ES-I3 (cell line): ENCODE measurements at regions not wholly inside any gene's neighbourhood (a gene's known extent, or its start where the extent isn't known, plus 50 kb on each side); places are given as distances from the start of the nearest gene placed in this dataset.

Experiments used
- H3K36me3 ChIP-seq: 2 replicates; pipeline ENCODE4 v1.6.1; 2013; ENCODE audit warnings: mild to moderate bottlenecking, low read length, control low read depth, moderate library complexity; ENCODE audit not compliant: insufficient read depth
- H3K4me1 ChIP-seq: 2 replicates; pipeline ENCODE4 v1.6.1; 2013; ENCODE audit warnings: mild to moderate bottlenecking, control low read depth, low read length; ENCODE audit not compliant: insufficient read depth
- H3K9ac ChIP-seq: 2 replicates; pipeline ENCODE4 v1.6.1; 2013; ENCODE audit warnings: low read depth, mild to moderate bottlenecking, low read length, moderate library complexity
- H3K9me3 ChIP-seq: 2 replicates; pipeline ENCODE4 v1.6.1; 2013; ENCODE audit warnings: mild to moderate bottlenecking, low read length, moderate library complexity; ENCODE audit not compliant: control insufficient read depth, insufficient read depth

GRCh38 chr6:122207061-122207460 is 192.4 kb upstream of the HSF2 start:
- Histone ChIP-seq H3K9me3 (no peaks in the 10 kb centered on the region), H3K9ac (no peak overlapping the region), H3K4me1 (no peaks in the 10 kb centered on the region)

GRCh38 chr6:122207794-122208193 is 191.7 kb upstream of the HSF2 start:
- Histone ChIP-seq H3K9ac (no peak overlapping the region), H3K4me1 (no peaks in the 10 kb centered on the region), H3K9me3 (no peaks in the 10 kb centered on the region), H3K36me3 (no peaks in the 10 kb centered on the region)

More at GRCh38 chr6:122207061-122207460, 192.4 kb upstream of the HSF2 start:
- H3K36me3 ChIP-seq, result no peaks in the 10 kb centered on the region

- H3K9me3 ChIP-seq, result no peaks in the 10 kb centered on the region
- no peak overlapping the region for H3K9ac ChIP-seq
- H3K4me1 ChIP-seq, result peaks cover 3% of the 10 kb centered on the region; the same call in 1 of the 2 replicates
- H3K36me3 ChIP-seq, result no peaks in the 10 kb centered on the region
These were observed 184.7 kb upstream of the HSF2 start for GRCh38 chr6:122214605-122215318.

- peaks cover 3% of the 10 kb centered on the region; the same call in 1 of the 2 replicates for H3K4me1 ChIP-seq
- no peaks in the 10 kb centered on the region for H3K36me3 ChIP-seq
- no peak overlapping the region for H3K9ac ChIP-seq
- no peaks in the 10 kb centered on the region for H3K9me3 ChIP-seq
These were observed 179.2 kb upstream of the HSF2 start for GRCh38 chr6:122220254-122220653.

GRCh38 chr6:122222761-122223160 is 176.7 kb upstream of the HSF2 start:
- peaks cover 3% of the 10 kb centered on the region; the same call in 1 of the 2 replicates for H3K4me1 ChIP-seq
- H3K9me3 ChIP-seq, result no peaks in the 10 kb centered on the region
- no peak overlapping the region for H3K9ac ChIP-seq
- no peaks in the 10 kb centered on the region for H3K36me3 ChIP-seq

- Histone ChIP-seq H3K4me1 (peaks cover 3% of the 10 kb centered on the region; the same call in 1 of the 2 replicates), H3K36me3 (no peaks in the 10 kb centered on the region), H3K9me3 (no peaks in the 10 kb centered on the region), H3K9ac (no peak overlapping the region)
These were observed 176.2 kb upstream of the HSF2 start for GRCh38 chr6:122223251-122223650.

- Histone ChIP-seq H3K36me3 (no peaks in the 10 kb centered on the region), H3K9ac (no peak overlapping the region), H3K4me1 (no peaks in the 10 kb centered on the region), H3K9me3 (no peaks in the 10 kb centered on the region; the same call in 1 of the 2 replicates)
These were observed 160.6 kb upstream of the HSF2 start for GRCh38 chr6:122238861-122239260.

GRCh38 chr6:122246906-122247658 is 152.4 kb upstream of the HSF2 start:
- Histone ChIP-seq H3K4me1 (no peaks in the 10 kb centered on the region), H3K9ac (no peak overlapping the region), H3K36me3 (no peaks in the 10 kb centered on the region), H3K9me3 (no peaks in the 10 kb centered on the region; the same call in 1 of the 2 replicates)

- H3K9ac ChIP-seq, result no peak overlapping the region
- no peaks in the 10 kb centered on the region; the same call in 1 of the 2 replicates for H3K9me3 ChIP-seq
- H3K4me1 ChIP-seq, result no peaks in the 10 kb centered on the region
- no peaks in the 10 kb centered on the region for H3K36me3 ChIP-seq
These were observed 151.3 kb upstream of the HSF2 start for GRCh38 chr6:122248001-122248669.

GRCh38 chr6:122248844-122249243 is 150.6 kb upstream of the HSF2 start:
- Histone ChIP-seq H3K9ac (no peak overlapping the region), H3K9me3 (no peaks in the 10 kb centered on the region), H3K36me3 (no peaks in the 10 kb centered on the region), H3K4me1 (no peaks in the 10 kb centered on the region)

GRCh38 chr6:122258839-122259238 is 140.6 kb upstream of the HSF2 start:
- H3K36me3 ChIP-seq, result no peaks in the 10 kb centered on the region
- H3K9ac ChIP-seq, result no peak overlapping the region
- peaks cover 5% of the 10 kb centered on the region; the same call in 1 of the 2 replicates for H3K4me1 ChIP-seq
- H3K9me3 ChIP-seq, result no peaks in the 10 kb centered on the region

GRCh38 chr6:122264557-122264956 is 134.9 kb upstream of the HSF2 start:
- Histone ChIP-seq H3K9ac (no peak overlapping the region), H3K9me3 (no peaks in the 10 kb centered on the region), H3K4me1 (peaks cover 12% of the 10 kb centered on the region; the same call in 1 of the 2 replicates), H3K36me3 (no peaks in the 10 kb centered on the region)

GRCh38 chr6:122265755-122266154 is 133.7 kb upstream of the HSF2 start:
- Histone ChIP-seq H3K4me1 (peaks cover 12% of the 10 kb centered on the region; the same call in 1 of the 2 replicates), H3K9me3 (no peaks in the 10 kb centered on the region), H3K36me3 (no peaks in the 10 kb centered on the region), H3K9ac (no peak overlapping the region)

- Histone ChIP-seq H3K9ac (no peak overlapping the region), H3K36me3 (no peaks in the 10 kb centered on the region), H3K4me1 (peaks cover 11% of the 10 kb centered on the region; the same call in 1 of the 2 replicates), H3K9me3 (no peaks in the 10 kb centered on the region)
These were observed 131.1 kb upstream of the HSF2 start for GRCh38 chr6:122268394-122268793.
